ENCODE measurements at regions not wholly inside any gene's neighbourhood (a gene's known extent, or its start where the extent isn't known, plus 50 kb on each side); places are given as distances from the start of the nearest gene placed in this dataset.

DNA sequence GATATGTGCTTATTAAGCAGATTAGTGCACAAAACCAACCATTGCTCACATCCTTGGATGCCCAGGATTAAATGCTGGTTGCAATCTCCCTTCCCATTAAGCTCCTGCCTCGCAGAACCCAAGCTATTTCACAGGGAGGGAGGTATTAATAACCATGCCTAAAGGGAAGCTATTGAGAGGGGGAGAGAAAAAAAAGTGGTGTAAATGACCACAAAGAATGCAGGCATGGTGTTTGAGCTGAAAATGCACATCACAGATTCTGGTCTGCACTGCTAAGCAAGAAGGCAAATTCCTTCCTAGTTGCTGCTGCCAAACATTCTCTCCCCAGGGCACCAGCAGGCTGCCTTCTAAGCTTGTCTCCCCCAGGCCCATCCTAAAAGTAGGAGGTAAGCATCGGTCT is 92.0 kb upstream of the ISX start:
- no peak overlapping the region for H3K27ac ChIP-seq (ENCODE audit: low read depth, low read length)
- no peak overlapping the region for H3K9ac ChIP-seq (ENCODE audit: low read length in 5 of 5)
- no peaks in the 10 kb centered on the region for H3K36me3 ChIP-seq (ENCODE audit: control insufficient read depth in 5 of 5, insufficient read depth in 5 of 5, low read length in 5 of 5)
- H3K4me1 ChIP-seq (ENCODE audit: control insufficient read depth in 5 of 5, insufficient read depth in 5 of 5, low read length in 5 of 5): no peaks in the 10 kb centered on the region
- no peak overlapping the region for H3K4me3 ChIP-seq (ENCODE audit: low read depth in 1 of 5, low read length in 5 of 5)
- H3K9me3 ChIP-seq (ENCODE audit: control insufficient read depth in 5 of 5, low read length in 5 of 5): peaks cover 0 to 5% (median 2%) of the 10 kb centered on the region in 5 donors
- H3K27me3 ChIP-seq (ENCODE audit: control insufficient read depth in 5 of 5, insufficient read depth in 4 of 5, low read length in 5 of 5): peaks cover 0 to 18% (median 5%) of the 10 kb centered on the region in 5 donors

DNA sequence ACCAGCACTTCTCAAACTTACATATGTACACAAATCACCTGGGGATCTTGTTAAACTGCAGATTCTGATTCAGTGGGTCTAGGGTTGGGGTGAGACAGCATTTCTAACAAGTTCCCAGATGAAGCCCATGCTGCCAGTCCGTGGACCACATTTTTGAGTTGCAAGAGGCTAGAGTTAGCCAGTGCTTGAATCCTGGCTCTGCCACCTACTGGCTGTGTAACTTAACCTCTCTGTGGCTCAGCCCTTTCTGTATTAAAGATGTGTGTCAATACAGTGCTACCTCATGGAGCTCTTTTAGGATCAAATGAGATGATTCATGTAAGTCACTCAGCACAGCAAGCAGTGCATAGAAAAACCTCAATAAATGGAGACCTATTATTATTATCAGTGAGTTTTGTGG is 90.2 kb upstream of the ISX start:
- H3K27me3 ChIP-seq (ENCODE audit: control insufficient read depth in 5 of 5, insufficient read depth in 4 of 5, low read length in 5 of 5): peaks cover 0 to 18% (median 5%) of the 10 kb centered on the region in 5 donors

GRCh38 chr22:34976474-34976873 is 89.5 kb upstream of the ISX start:
- Histone ChIP-seq H3K27ac (ENCODE audit: low read depth, low read length) (no peak overlapping the region), H3K4me3 (ENCODE audit: low read depth in 1 of 5, low read length in 5 of 5) (no peak overlapping the region), H3K36me3 (ENCODE audit: control insufficient read depth in 5 of 5, insufficient read depth in 5 of 5, low read length in 5 of 5) (no peaks in the 10 kb centered on the region), H3K4me1 (ENCODE audit: control insufficient read depth in 5 of 5, insufficient read depth in 5 of 5, low read length in 5 of 5) (no peaks in the 10 kb centered on the region), H3K27me3 (ENCODE audit: control insufficient read depth in 5 of 5, insufficient read depth in 4 of 5, low read length in 5 of 5) (peaks cover 0 to 13% (median 3%) of the 10 kb centered on the region in 5 donors), H3K9me3 (ENCODE audit: control insufficient read depth in 5 of 5, low read length in 5 of 5) (peaks cover 0 to 5% (median 2%) of the 10 kb centered on the region in 5 donors), H3K9ac (ENCODE audit: low read length in 5 of 5) (no peak overlapping the region)

More for the DNA sequence above, 90.2 kb upstream of the ISX start:
- Histone ChIP-seq H3K4me3 (ENCODE audit: low read depth in 1 of 5, low read length in 5 of 5) (no peak overlapping the region), H3K9ac (ENCODE audit: low read length in 5 of 5) (no peak overlapping the region), H3K36me3 (ENCODE audit: control insufficient read depth in 5 of 5, insufficient read depth in 5 of 5, low read length in 5 of 5) (no peaks in the 10 kb centered on the region), H3K4me1 (ENCODE audit: control insufficient read depth in 5 of 5, insufficient read depth in 5 of 5, low read length in 5 of 5) (no peaks in the 10 kb centered on the region), H3K9me3 (ENCODE audit: control insufficient read depth in 5 of 5, low read length in 5 of 5) (peaks cover 0 to 5% (median 2%) of the 10 kb centered on the region in 5 donors), H3K27ac (ENCODE audit: low read depth, low read length) (no peak overlapping the region)

DNA sequence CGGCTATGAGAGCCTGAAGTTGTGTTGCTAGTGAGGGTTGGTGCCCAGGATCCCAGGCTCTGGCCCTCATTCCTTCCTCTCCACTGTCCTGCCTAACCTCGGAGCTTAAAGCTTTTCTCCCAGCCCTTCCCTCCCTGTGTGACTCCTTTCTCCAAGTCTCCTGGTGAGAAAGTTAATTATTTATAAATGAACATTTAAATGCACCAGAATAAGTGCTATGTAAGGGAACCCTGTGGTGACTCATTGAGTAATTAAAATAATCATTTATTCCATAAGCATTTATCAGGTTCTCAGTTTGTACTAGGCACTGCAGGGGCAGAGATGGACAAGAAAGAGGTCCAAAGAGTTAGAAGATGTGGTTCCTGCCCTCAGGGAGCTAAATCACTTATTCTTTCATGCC is 89.1 kb upstream of the ISX start:
- H3K4me1 ChIP-seq (ENCODE audit: control insufficient read depth in 5 of 5, insufficient read depth in 5 of 5, low read length in 5 of 5): no peaks in the 10 kb centered on the region
- peaks cover 0 to 13% (median 0%) of the 10 kb centered on the region in 5 donors for H3K27me3 ChIP-seq (ENCODE audit: control insufficient read depth in 5 of 5, insufficient read depth in 4 of 5, low read length in 5 of 5)
- no peak overlapping the region for H3K27ac ChIP-seq (ENCODE audit: low read depth, low read length)
- H3K9ac ChIP-seq (ENCODE audit: low read length in 5 of 5): no peak overlapping the region
- H3K36me3 ChIP-seq (ENCODE audit: control insufficient read depth in 5 of 5, insufficient read depth in 5 of 5, low read length in 5 of 5): no peaks in the 10 kb centered on the region
- no peak overlapping the region for H3K4me3 ChIP-seq (ENCODE audit: low read depth in 1 of 5, low read length in 5 of 5)
- H3K9me3 ChIP-seq (ENCODE audit: control insufficient read depth in 5 of 5, low read length in 5 of 5): peaks cover 0 to 5% (median 2%) of the 10 kb centered on the region in 5 donors

GRCh38 chr22:34986523-34986922 is 79.4 kb upstream of the ISX start:
- H3K27me3 ChIP-seq (ENCODE audit: control insufficient read depth in 5 of 5, insufficient read depth in 4 of 5, low read length in 5 of 5): peaks cover 0 to 9% (median 0%) of the 10 kb centered on the region in 5 donors
- H3K9me3 ChIP-seq (ENCODE audit: control insufficient read depth in 5 of 5, low read length in 5 of 5): peaks cover 7 to 42% (median 27%) of the 10 kb centered on the region in 5 donors
- H3K27ac ChIP-seq (ENCODE audit: low read depth, low read length): no peak overlapping the region
- H3K4me1 ChIP-seq (ENCODE audit: control insufficient read depth in 5 of 5, insufficient read depth in 5 of 5, low read length in 5 of 5): no peaks in the 10 kb centered on the region
- H3K36me3 ChIP-seq (ENCODE audit: control insufficient read depth in 5 of 5, insufficient read depth in 5 of 5, low read length in 5 of 5): no peaks in the 10 kb centered on the region
- peak overlapping the region in 1 of 5 donors; percentile 17 for H3K4me3 ChIP-seq (ENCODE audit: low read depth in 1 of 5, low read length in 5 of 5)
- H3K9ac ChIP-seq (ENCODE audit: low read length in 5 of 5): no peak overlapping the region

DNA sequence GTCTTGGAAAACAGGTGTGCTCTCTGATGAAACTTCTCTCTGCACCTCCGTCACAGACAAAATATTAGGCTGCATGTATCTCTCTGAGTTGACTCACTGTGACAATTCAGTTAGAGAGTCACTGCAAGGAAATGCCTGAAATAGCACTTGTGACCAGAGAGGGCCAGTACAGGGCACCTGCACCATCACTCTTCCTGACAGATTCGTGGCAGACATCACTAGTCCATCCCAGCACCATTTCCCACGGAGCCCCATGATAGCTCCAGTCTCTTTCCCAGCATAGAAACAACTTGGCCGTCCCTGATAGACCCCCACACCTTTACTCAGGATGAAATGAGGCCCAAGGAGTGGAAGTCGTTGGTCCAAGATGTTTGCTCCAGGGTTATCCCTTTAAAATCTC is 73.3 kb upstream of the ISX start:
- H3K9me3 ChIP-seq (ENCODE audit: control insufficient read depth in 5 of 5, low read length in 5 of 5): peaks cover 0 to 18% (median 15%) of the 10 kb centered on the region in 5 donors
- H3K9ac ChIP-seq (ENCODE audit: low read length in 5 of 5): no peak overlapping the region
- H3K36me3 ChIP-seq (ENCODE audit: control insufficient read depth in 5 of 5, insufficient read depth in 5 of 5, low read length in 5 of 5): no peaks in the 10 kb centered on the region
- peaks cover 0 to 7% (median 3%) of the 10 kb centered on the region in 5 donors for H3K27me3 ChIP-seq (ENCODE audit: control insufficient read depth in 5 of 5, insufficient read depth in 4 of 5, low read length in 5 of 5)
- no peaks in the 10 kb centered on the region for H3K4me1 ChIP-seq (ENCODE audit: control insufficient read depth in 5 of 5, insufficient read depth in 5 of 5, low read length in 5 of 5)
- H3K4me3 ChIP-seq (ENCODE audit: low read depth in 1 of 5, low read length in 5 of 5): no peak overlapping the region
- H3K27ac ChIP-seq (ENCODE audit: low read depth, low read length): no peak overlapping the region

DNA sequence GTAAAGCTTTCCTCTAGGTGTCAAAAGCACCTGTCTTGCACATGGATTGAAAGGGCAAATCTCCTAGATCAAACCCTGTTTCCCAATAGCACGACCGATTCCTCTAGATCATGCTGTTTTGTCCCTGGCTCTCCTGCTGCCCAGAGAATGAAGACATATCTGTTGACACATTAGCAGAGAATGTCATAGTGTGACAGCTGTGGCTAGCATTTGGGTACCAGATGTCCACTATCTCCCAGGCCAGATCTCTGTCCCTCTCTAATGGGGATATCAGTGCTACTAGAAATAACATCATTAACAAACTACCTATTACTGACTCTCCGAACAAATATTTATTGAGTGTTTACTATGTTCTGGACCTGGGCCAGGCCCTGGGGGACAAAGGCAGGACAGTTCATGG is 72.4 kb upstream of the ISX start:
- Histone ChIP-seq H3K9ac (ENCODE audit: low read length in 5 of 5) (no peak overlapping the region), H3K9me3 (ENCODE audit: control insufficient read depth in 5 of 5, low read length in 5 of 5) (peaks cover 0 to 11% (median 9%) of the 10 kb centered on the region in 5 donors), H3K4me1 (ENCODE audit: control insufficient read depth in 5 of 5, insufficient read depth in 5 of 5, low read length in 5 of 5) (no peaks in the 10 kb centered on the region), H3K4me3 (ENCODE audit: low read depth in 1 of 5, low read length in 5 of 5) (no peak overlapping the region), H3K27ac (ENCODE audit: low read depth, low read length) (no peak overlapping the region), H3K27me3 (ENCODE audit: control insufficient read depth in 5 of 5, insufficient read depth in 4 of 5, low read length in 5 of 5) (peaks cover 0 to 9% (median 3%) of the 10 kb centered on the region in 5 donors), H3K36me3 (ENCODE audit: control insufficient read depth in 5 of 5, insufficient read depth in 5 of 5, low read length in 5 of 5) (no peaks in the 10 kb centered on the region)

GRCh38 chr22:34997633-34998299 is 68.2 kb upstream of the ISX start:
- Histone ChIP-seq H3K27ac (ENCODE audit: low read depth, low read length) (no peak overlapping the region), H3K27me3 (ENCODE audit: control insufficient read depth in 5 of 5, insufficient read depth in 4 of 5, low read length in 5 of 5) (peaks cover 0 to 15% (median 5%) of the 10 kb centered on the region in 5 donors), H3K4me3 (ENCODE audit: low read depth in 1 of 5, low read length in 5 of 5) (no peak overlapping the region), H3K9me3 (ENCODE audit: control insufficient read depth in 5 of 5, low read length in 5 of 5) (no peaks in the 10 kb centered on the region), H3K4me1 (ENCODE audit: control insufficient read depth in 5 of 5, insufficient read depth in 5 of 5, low read length in 5 of 5) (no peaks in the 10 kb centered on the region), H3K9ac (ENCODE audit: low read length in 5 of 5) (no peak overlapping the region), H3K36me3 (ENCODE audit: control insufficient read depth in 5 of 5, insufficient read depth in 5 of 5, low read length in 5 of 5) (no peaks in the 10 kb centered on the region)

GRCh38 chr22:34998921-34999320 is 67.0 kb upstream of the ISX start:
- no peak overlapping the region for H3K9ac ChIP-seq (ENCODE audit: low read length in 5 of 5)
- no peaks in the 10 kb centered on the region for H3K36me3 ChIP-seq (ENCODE audit: control insufficient read depth in 5 of 5, insufficient read depth in 5 of 5, low read length in 5 of 5)
- H3K4me3 ChIP-seq (ENCODE audit: low read depth in 1 of 5, low read length in 5 of 5): no peak overlapping the region
- no peaks in the 10 kb centered on the region for H3K4me1 ChIP-seq (ENCODE audit: control insufficient read depth in 5 of 5, insufficient read depth in 5 of 5, low read length in 5 of 5)
- H3K9me3 ChIP-seq (ENCODE audit: control insufficient read depth in 5 of 5, low read length in 5 of 5): no peaks in the 10 kb centered on the region
- no peak overlapping the region for H3K27ac ChIP-seq (ENCODE audit: low read depth, low read length)
- H3K27me3 ChIP-seq (ENCODE audit: control insufficient read depth in 5 of 5, insufficient read depth in 4 of 5, low read length in 5 of 5): peaks cover 0 to 14% (median 2%) of the 10 kb centered on the region in 5 donors

DNA sequence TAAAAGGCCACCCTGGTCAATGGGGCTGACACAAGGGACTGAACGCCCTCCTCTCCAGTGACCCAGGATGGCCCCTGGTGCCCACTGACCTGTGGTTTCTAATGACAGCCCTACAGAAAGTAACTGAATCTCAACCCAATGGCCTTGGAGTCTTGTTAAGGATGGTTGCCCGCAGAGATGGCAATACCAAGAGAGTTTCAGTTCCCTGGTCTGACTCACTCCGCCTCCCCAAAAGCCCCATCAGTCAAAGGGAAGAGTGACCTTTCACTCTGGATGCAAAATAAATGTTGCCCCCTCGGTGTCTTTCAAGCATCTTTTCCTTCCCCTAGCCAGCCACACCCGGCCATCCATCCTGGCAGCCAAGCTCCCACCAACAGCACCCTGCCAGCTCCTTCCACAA is 57.7 kb upstream of the ISX start:
- no peak overlapping the region for H3K9ac ChIP-seq (ENCODE audit: low read length in 5 of 5)

More for the DNA sequence above, 57.7 kb upstream of the ISX start:
- Histone ChIP-seq H3K36me3 (ENCODE audit: control insufficient read depth in 5 of 5, insufficient read depth in 5 of 5, low read length in 5 of 5) (no peaks in the 10 kb centered on the region), H3K9me3 (ENCODE audit: control insufficient read depth in 5 of 5, low read length in 5 of 5) (no peaks in the 10 kb centered on the region), H3K27ac (ENCODE audit: low read depth, low read length) (no peak overlapping the region), H3K27me3 (ENCODE audit: control insufficient read depth in 5 of 5, insufficient read depth in 4 of 5, low read length in 5 of 5) (peaks cover 0 to 7% (median 4%) of the 10 kb centered on the region in 5 donors), H3K4me3 (ENCODE audit: low read depth in 1 of 5, low read length in 5 of 5) (no peak overlapping the region), H3K4me1 (ENCODE audit: control insufficient read depth in 5 of 5, insufficient read depth in 5 of 5, low read length in 5 of 5) (no peaks in the 10 kb centered on the region)

Measured in subcutaneous abdominal adipose tissue (tissue), 5 donors.